ENCODE measurements at regions not wholly inside any gene's neighbourhood (a gene's known extent, or its start where the extent isn't known, plus 50 kb on each side); places are given as distances from the start of the nearest gene placed in this dataset.

- Histone ChIP-seq H3K4me3 (no peak overlapping the region), H3K27ac (no peak overlapping the region), H3K36me3 (no peaks in the 10 kb centered on the region), H3K27me3 (no peaks in the 10 kb centered on the region), H3K4me1 (no peaks in the 10 kb centered on the region), H3K9me3 (no peaks in the 10 kb centered on the region)
- DNase-seq = peak in 1 of 2 donors; percentile 1
- intact Hi-C loops (cut with DNase I; ENCODE audit: low total_unique reads) = no loop called here
- TF ChIP-seq, protein P1, sequence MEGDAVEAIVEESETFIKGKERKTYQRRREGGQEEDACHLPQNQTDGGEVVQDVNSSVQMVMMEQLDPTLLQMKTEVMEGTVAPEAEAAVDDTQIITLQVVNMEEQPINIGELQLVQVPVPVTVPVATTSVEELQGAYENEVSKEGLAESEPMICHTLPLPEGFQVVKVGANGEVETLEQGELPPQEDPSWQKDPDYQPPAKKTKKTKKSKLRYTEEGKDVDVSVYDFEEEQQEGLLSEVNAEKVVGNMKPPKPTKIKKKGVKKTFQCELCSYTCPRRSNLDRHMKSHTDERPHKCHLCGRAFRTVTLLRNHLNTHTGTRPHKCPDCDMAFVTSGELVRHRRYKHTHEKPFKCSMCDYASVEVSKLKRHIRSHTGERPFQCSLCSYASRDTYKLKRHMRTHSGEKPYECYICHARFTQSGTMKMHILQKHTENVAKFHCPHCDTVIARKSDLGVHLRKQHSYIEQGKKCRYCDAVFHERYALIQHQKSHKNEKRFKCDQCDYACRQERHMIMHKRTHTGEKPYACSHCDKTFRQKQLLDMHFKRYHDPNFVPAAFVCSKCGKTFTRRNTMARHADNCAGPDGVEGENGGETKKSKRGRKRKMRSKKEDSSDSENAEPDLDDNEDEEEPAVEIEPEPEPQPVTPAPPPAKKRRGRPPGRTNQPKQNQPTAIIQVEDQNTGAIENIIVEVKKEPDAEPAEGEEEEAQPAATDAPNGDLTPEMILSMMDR (IDR thresholded peaks at IDR 0.05) = no peak
- no peak for TF ChIP-seq POLR2A (IDR thresholded peaks at IDR 0.05)
Measured at GRCh38 chr6:169846286-169847056, 95.0 kb downstream of the ERMARD start.

DNA sequence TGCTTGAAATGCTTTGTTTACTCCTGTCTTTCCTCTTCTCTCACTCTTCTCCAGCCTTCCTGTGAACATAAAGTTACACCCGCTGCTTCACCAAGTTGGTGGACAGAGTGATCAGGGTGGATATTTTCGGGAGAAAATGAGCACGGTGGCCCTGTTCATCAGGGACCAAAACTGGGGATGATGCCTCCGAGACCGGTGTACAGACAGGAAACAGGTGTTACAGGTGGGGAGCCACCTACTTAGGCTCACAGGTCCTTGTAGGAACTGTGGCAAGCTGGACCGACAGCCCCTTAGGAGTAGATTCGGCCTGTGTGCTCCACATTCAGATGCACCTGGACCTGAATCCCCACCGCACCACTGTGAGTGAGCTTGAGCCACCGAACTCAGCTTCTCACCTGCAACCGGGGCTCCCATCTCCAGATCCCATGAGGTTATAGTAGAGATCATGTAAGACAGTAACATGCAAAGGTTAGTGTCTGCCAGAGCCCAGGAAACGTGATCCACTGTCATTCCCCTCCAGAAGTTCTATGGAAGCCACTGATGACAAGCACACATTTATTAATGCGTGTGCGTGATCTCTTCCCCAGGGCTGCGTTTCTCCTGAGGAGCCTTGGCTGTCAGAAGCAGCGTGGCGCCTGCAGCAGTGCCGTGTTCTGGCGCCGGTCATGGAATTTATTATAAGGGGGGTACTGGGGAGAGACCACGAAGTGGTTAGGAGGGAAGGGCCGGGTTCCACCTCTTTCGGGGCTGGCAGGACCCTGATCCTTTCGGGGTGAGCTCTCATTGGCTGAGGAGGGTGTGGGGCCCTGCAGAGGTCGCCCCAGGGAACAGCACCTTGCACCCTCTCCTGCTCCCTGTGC, 94.2 kb downstream of the ERMARD start:
- Histone ChIP-seq H3K27me3 (no peaks in the 10 kb centered on the region), H3K9me3 (no peaks in the 10 kb centered on the region), H3K36me3 (no peaks in the 10 kb centered on the region), H3K4me1 (no peaks in the 10 kb centered on the region), H3K4me3 (no peak overlapping the region), H3K27ac (no peak overlapping the region)
- TF ChIP-seq, protein P1 (IDR thresholded peaks at IDR 0.05) = no peak
- TF ChIP-seq POLR2A (IDR thresholded peaks at IDR 0.05) = no peak
- intact Hi-C loops (cut with DNase I; ENCODE audit: low total_unique reads) = no loop called here
- peak in 1 of 2 donors; percentile 5 for DNase-seq

DNA sequence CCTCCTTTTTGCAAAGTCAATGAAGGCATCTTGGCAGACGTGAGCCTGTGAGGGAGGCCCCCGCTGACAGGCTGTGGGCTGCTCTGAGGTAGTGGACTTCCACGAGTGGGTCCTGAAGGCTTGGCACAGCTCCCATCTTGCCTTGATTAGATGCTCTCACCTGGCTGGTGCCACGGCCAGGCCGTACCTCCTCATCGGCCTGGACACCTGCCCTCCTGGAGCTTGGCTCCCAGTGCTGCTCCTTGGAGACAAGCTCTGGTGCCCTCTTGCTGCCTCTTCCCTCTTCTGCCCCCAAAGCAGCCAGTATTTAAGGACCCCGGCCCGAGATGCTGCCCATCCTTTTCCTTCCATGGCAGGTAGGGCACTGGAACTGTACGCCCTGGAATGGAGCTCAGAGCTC, 93.5 kb downstream of the ERMARD start:
- H3K36me3 ChIP-seq = no peaks in the 10 kb centered on the region
- no peak overlapping the region for H3K27ac ChIP-seq
- H3K9me3 ChIP-seq = no peaks in the 10 kb centered on the region
- no peaks in the 10 kb centered on the region for H3K27me3 ChIP-seq
- DNase-seq = peak in 1 of 2 donors; percentile 5
- H3K4me1 ChIP-seq = no peaks in the 10 kb centered on the region
- TF ChIP-seq, protein P1 (IDR thresholded peaks at IDR 0.05) = no peak
- TF ChIP-seq POLR2A (IDR thresholded peaks at IDR 0.05) = no peak
- intact Hi-C loops (cut with DNase I; ENCODE audit: low total_unique reads) = no loop called here
- no peak overlapping the region for H3K4me3 ChIP-seq

GRCh38 chr6:169843991-169844390, 92.6 kb downstream of the ERMARD start:
- Histone ChIP-seq H3K27me3 (no peaks in the 10 kb centered on the region), H3K27ac (no peak overlapping the region), H3K4me1 (no peaks in the 10 kb centered on the region), H3K36me3 (no peaks in the 10 kb centered on the region), H3K4me3 (no peak overlapping the region), H3K9me3 (no peaks in the 10 kb centered on the region)
- DNase-seq = no peak
- intact Hi-C loops (cut with DNase I; ENCODE audit: low total_unique reads) = no loop called here
- no peak for TF ChIP-seq POLR2A (IDR thresholded peaks at IDR 0.05)
- TF ChIP-seq, protein P1 (IDR thresholded peaks at IDR 0.05) = no peak

- Histone ChIP-seq H3K4me3 (no peak overlapping the region), H3K4me1 (no peaks in the 10 kb centered on the region), H3K9me3 (no peaks in the 10 kb centered on the region), H3K27ac (no peak overlapping the region), H3K27me3 (no peaks in the 10 kb centered on the region), H3K36me3 (no peaks in the 10 kb centered on the region)
- intact Hi-C loops (cut with DNase I; ENCODE audit: low total_unique reads) = no loop called here
- TF ChIP-seq, protein P1 (IDR thresholded peaks at IDR 0.05) = no peak
- TF ChIP-seq POLR2A (IDR thresholded peaks at IDR 0.05) = no peak
- no peak for DNase-seq
Measured at GRCh38 chr6:169843110-169843509, 91.7 kb downstream of the ERMARD start.
